ENCODE measurements at regions not wholly inside any gene's neighbourhood (a gene's known extent, or its start where the extent isn't known, plus 50 kb on each side); places are given as distances from the start of the nearest gene placed in this dataset.

GRCh38 chr15:87713475-87713879, 543.1 kb downstream of the NTRK3 start:
- Histone ChIP-seq H3K36me3 (ENCODE audit: low read depth) (no peaks in the 10 kb centered on the region), H3K4me1 (ENCODE audit: insufficient read depth, poor library complexity, severe bottlenecking) (no peaks in the 10 kb centered on the region), H3K4me3 (ENCODE audit: severe bottlenecking) (no peak overlapping the region), H3K27me3 (ENCODE audit: insufficient read depth, poor library complexity, severe bottlenecking) (peaks cover 8% of the 10 kb centered on the region), H3K9me3 (ENCODE audit: severe bottlenecking) (no peaks in the 10 kb centered on the region), H3K27ac (ENCODE audit: poor library complexity, severe bottlenecking) (no peak overlapping the region)
- TF ChIP-seq CTCF (IDR thresholded peaks at IDR 0.05; ENCODE audit: poor library complexity, severe bottlenecking): no peak
- ATAC-seq (ENCODE audit: low read depth) (no peak), DNase-seq (ENCODE audit: low spot score) (no peak)

DNA sequence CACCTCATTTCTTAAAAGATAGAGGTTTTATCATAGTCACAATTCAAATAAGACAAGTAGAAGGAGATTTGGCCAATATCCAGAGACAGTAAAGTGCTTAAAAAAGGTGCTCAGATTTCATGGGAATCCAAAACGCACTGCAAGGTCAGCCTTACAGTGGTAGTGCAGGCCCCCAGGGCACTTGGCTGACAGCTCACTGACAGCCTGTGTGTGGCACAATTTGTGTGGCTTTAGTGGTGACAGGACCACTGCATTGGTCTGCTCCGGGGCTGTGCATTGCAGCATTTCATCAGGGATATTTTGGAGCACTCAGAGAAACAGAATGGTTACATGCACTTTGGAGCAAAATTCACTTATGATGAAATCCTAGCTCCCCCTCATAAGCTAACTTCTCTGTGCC, 544.3 kb downstream of the NTRK3 start:
- no peaks in the 10 kb centered on the region for H3K36me3 ChIP-seq (ENCODE audit: low read depth)
- H3K4me3 ChIP-seq (ENCODE audit: severe bottlenecking): no peak overlapping the region
- H3K4me1 ChIP-seq (ENCODE audit: insufficient read depth, poor library complexity, severe bottlenecking): no peaks in the 10 kb centered on the region
- no peaks in the 10 kb centered on the region for H3K9me3 ChIP-seq (ENCODE audit: severe bottlenecking)
- ATAC-seq (ENCODE audit: low read depth) (no peak), DNase-seq (ENCODE audit: low spot score) (no peak)
- no peak overlapping the region for H3K27ac ChIP-seq (ENCODE audit: poor library complexity, severe bottlenecking)
- no peak for TF ChIP-seq CTCF (IDR thresholded peaks at IDR 0.05; ENCODE audit: poor library complexity, severe bottlenecking)
- H3K27me3 ChIP-seq (ENCODE audit: insufficient read depth, poor library complexity, severe bottlenecking): peaks cover 8% of the 10 kb centered on the region

DNA sequence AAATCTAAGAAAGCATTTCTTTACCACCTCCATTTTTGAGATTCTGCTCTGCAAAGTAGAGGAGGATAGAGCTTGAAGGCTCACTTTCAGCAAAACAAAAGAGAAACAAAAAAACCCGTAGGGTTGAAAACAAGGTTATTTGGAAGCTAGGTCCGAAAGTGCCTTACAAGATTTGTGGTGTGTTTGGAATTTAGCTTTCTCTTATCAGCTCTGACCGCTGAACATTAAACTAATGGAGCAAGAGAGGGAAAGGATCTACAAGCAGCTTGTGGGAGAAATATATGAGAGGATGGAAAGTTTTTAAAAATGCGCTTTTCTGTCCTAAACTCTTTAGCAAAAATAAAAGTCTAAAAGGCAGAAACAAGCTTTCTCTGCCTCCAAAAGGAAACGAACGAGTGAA, 545.5 kb downstream of the NTRK3 start:
- DNase-seq (ENCODE audit: low spot score): no peak
- peaks cover 8% of the 10 kb centered on the region for H3K27me3 ChIP-seq (ENCODE audit: insufficient read depth, poor library complexity, severe bottlenecking)

DNA sequence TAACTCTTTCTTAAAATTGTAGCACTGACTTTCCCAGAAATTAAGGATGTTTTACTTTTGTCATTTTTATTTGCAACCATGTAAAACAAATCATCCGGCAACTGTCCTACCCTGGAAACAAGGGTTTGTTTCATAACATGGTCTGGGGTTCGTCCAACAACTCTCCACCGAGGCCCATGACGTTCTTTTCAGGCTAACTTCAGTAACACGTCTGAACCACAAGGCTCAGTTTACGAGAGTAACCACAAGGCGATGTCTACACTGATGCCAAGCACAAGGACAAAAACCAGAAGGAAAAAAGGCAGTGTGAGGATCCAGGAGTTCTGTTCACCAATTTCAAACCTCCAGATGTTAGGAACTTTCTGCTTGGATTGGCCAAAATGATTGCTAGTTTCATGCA, 546.1 kb downstream of the NTRK3 start:
- Histone ChIP-seq H3K27ac (ENCODE audit: poor library complexity, severe bottlenecking) (no peak overlapping the region), H3K9me3 (ENCODE audit: severe bottlenecking) (no peaks in the 10 kb centered on the region), H3K4me1 (ENCODE audit: insufficient read depth, poor library complexity, severe bottlenecking) (no peaks in the 10 kb centered on the region), H3K27me3 (ENCODE audit: insufficient read depth, poor library complexity, severe bottlenecking) (peaks cover 8% of the 10 kb centered on the region), H3K4me3 (ENCODE audit: severe bottlenecking) (no peak overlapping the region), H3K36me3 (ENCODE audit: low read depth) (no peaks in the 10 kb centered on the region)
- ATAC-seq (ENCODE audit: low read depth) (no peak), DNase-seq (ENCODE audit: low spot score) (no peak)
- TF ChIP-seq CTCF (IDR thresholded peaks at IDR 0.05; ENCODE audit: poor library complexity, severe bottlenecking): no peak

More for the DNA sequence above, 545.5 kb downstream of the NTRK3 start:
- no peak for TF ChIP-seq CTCF (IDR thresholded peaks at IDR 0.05; ENCODE audit: poor library complexity, severe bottlenecking)
- Histone ChIP-seq H3K36me3 (ENCODE audit: low read depth) (no peaks in the 10 kb centered on the region), H3K27ac (ENCODE audit: poor library complexity, severe bottlenecking) (no peak overlapping the region), H3K4me1 (ENCODE audit: insufficient read depth, poor library complexity, severe bottlenecking) (no peaks in the 10 kb centered on the region), H3K4me3 (ENCODE audit: severe bottlenecking) (no peak overlapping the region), H3K9me3 (ENCODE audit: severe bottlenecking) (no peaks in the 10 kb centered on the region)
- no peak for ATAC-seq (ENCODE audit: low read depth)

DNA sequence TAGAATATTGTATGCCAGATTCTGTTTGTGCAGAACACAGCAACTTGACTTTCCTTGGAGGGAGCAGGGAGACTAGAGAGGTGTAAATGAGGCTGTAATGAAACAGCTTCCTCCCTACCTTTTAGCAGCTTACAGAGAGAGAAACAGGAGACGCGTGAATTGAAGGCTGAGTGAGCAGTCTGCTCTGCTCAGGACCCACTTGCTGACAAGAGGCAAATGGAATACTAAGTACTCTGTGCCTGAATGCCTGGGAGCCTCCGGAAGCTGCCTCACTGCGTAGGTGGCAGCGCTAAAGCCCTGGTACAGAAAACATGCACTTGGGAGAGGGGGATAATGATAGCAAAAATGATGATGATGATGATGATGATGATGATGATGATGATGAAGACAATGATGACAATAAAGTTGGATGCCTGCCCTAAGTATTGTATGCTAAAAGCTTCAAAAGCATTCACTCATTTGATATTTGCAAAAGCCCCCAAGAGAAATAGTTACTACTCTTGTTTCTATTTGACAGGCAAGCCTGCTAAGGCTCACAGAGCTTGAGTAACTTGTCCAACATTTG, 548.9 kb downstream of the NTRK3 start:
- Histone ChIP-seq H3K36me3 (ENCODE audit: low read depth) (no peaks in the 10 kb centered on the region), H3K27ac (ENCODE audit: poor library complexity, severe bottlenecking) (no peak overlapping the region), H3K27me3 (ENCODE audit: insufficient read depth, poor library complexity, severe bottlenecking) (no peaks in the 10 kb centered on the region), H3K9me3 (ENCODE audit: severe bottlenecking) (no peaks in the 10 kb centered on the region), H3K4me1 (ENCODE audit: insufficient read depth, poor library complexity, severe bottlenecking) (no peaks in the 10 kb centered on the region), H3K4me3 (ENCODE audit: severe bottlenecking) (no peak overlapping the region)
- TF ChIP-seq CTCF (IDR thresholded peaks at IDR 0.05; ENCODE audit: poor library complexity, severe bottlenecking): no peak
- ATAC-seq (ENCODE audit: low read depth): no peak
- no peak for DNase-seq (ENCODE audit: low spot score)

Measured in RWPE2 (cell line).